Activated B cell treated with CpG ODN at 0.5 μM for 24 hours (primary cell): ENCODE measurements at regions not wholly inside any gene's neighbourhood (a gene's known extent, or its start where the extent isn't known, plus 50 kb on each side); places are given as distances from the start of the nearest gene placed in this dataset.

Source experiments
- ATAC-seq: fragments of 200-7000 bp; cut with Tn5 transposase; one replicate; pipeline ENCODE4 v1.10.0; 2021; ENCODE audit warnings: low read depth, mild to moderate bottlenecking, moderate library complexity
- CTCF ChIA-PET: fragments of 350-600 bp; sonication (Branson Sonifier 250); formaldehyde crosslinking; loops from one replicate; lab custom pipeline; 2021; ENCODE audit warnings: antibody characterized with exemption; lab: Charles Lee
- POLR2A ChIA-PET: fragments of 350-600 bp; sonication (Branson Sonifier 250); formaldehyde crosslinking; loops from one replicate; lab custom pipeline; 2021; ENCODE audit warnings: antibody characterized with exemption; lab: Charles Lee
- DNase-seq: peaks from one replicate; pipeline ENCODE4 v3.0.0; 2022
- H3K27ac Mint-ChIP-seq: one replicate; pipeline ENCODE4 v1.8.0; 2020; ENCODE audit warnings: mixed read lengths
- H3K27me3 Mint-ChIP-seq: one replicate; pipeline ENCODE4 v1.8.0; 2021; ENCODE audit warnings: mixed read lengths
- H3K36me3 Mint-ChIP-seq: one replicate; pipeline ENCODE4 v1.8.0; 2021; ENCODE audit warnings: low read depth, mixed read lengths
- H3K4me1 Mint-ChIP-seq: one replicate; pipeline ENCODE4 v1.8.0; 2021; ENCODE audit warnings: mixed read lengths
- H3K4me3 Mint-ChIP-seq: one replicate; pipeline ENCODE4 v1.8.0; 2020; ENCODE audit warnings: mild to moderate bottlenecking, mixed read lengths
- H3K9me3 Mint-ChIP-seq: one replicate; pipeline ENCODE4 v1.8.0; 2020; ENCODE audit warnings: mixed read lengths
- CTCF ChIP-seq: fragments of 200-600 bp; IDR thresholded peaks from one replicate; pipeline ENCODE4 v1.8.0; 2022; ENCODE audit warnings: antibody characterized with exemption, mild to moderate bottlenecking
- intact Hi-C: fragments of 100-400 bp; cut with micrococcal nuclease; formaldehyde crosslinking; loops from one replicate; pipeline ENCODE4 v1.15.1; 2024

GRCh38 chr3:181764544-181764943 lies 52.8 kb downstream of the SOX2 start:
- Mint-ChIP-seq H3K4me1 (no peaks in the 10 kb centered on the region), H3K27ac (no peak overlapping the region), H3K9me3 (no peaks in the 10 kb centered on the region), H3K4me3 (no peak overlapping the region), H3K36me3 (no peaks in the 10 kb centered on the region), H3K27me3 (no peaks in the 10 kb centered on the region)
- DNase-seq (no peak), ATAC-seq (no peak)
- intact Hi-C loops: no loop called here
- ChIA-PET POLR2A (no interaction called here), CTCF (no interaction called here)
- no peak for TF ChIP-seq CTCF

GRCh38 chr3:181770296-181770695 lies 58.6 kb downstream of the SOX2 start:
- intact Hi-C loops: no loop called here
- DNase-seq: no peak
- Mint-ChIP-seq H3K9me3 (no peaks in the 10 kb centered on the region), H3K4me1 (no peaks in the 10 kb centered on the region), H3K27me3 (no peaks in the 10 kb centered on the region), H3K36me3 (no peaks in the 10 kb centered on the region), H3K4me3 (no peak overlapping the region), H3K27ac (no peak overlapping the region)
- no peak for ATAC-seq
- ChIA-PET POLR2A (no interaction called here), CTCF (no interaction called here)
- no peak for TF ChIP-seq CTCF

- ATAC-seq: no peak
- H3K4me1 Mint-ChIP-seq: no peaks in the 10 kb centered on the region
- no peaks in the 10 kb centered on the region for H3K9me3 Mint-ChIP-seq
- no peaks in the 10 kb centered on the region for H3K27me3 Mint-ChIP-seq
- POLR2A ChIA-PET: no interaction called here
- no peak for DNase-seq
- no peaks in the 10 kb centered on the region for H3K36me3 Mint-ChIP-seq
- TF ChIP-seq CTCF: no peak
- CTCF ChIA-PET: no interaction called here
- intact Hi-C loops: no loop called here
- no peak overlapping the region for H3K4me3 Mint-ChIP-seq
- H3K27ac Mint-ChIP-seq: no peak overlapping the region
Observed at GRCh38 chr3:181771120-181771519, 59.4 kb downstream of the SOX2 start.

- Mint-ChIP-seq H3K4me3 (no peak overlapping the region), H3K36me3 (no peaks in the 10 kb centered on the region), H3K9me3 (no peaks in the 10 kb centered on the region), H3K27ac (no peak overlapping the region), H3K27me3 (no peaks in the 10 kb centered on the region), H3K4me1 (no peaks in the 10 kb centered on the region)
- intact Hi-C loops: no loop called here
- ChIA-PET POLR2A (no interaction called here), CTCF (no interaction called here)
- TF ChIP-seq CTCF: no peak
- DNase-seq (no peak), ATAC-seq (no peak)
Observed at GRCh38 chr3:181772166-181772565, 60.4 kb downstream of the SOX2 start.

GRCh38 chr3:181773921-181774320 lies 62.2 kb downstream of the SOX2 start:
- Mint-ChIP-seq H3K36me3 (no peaks in the 10 kb centered on the region), H3K9me3 (no peaks in the 10 kb centered on the region), H3K27me3 (no peaks in the 10 kb centered on the region), H3K4me3 (no peak overlapping the region), H3K4me1 (no peaks in the 10 kb centered on the region), H3K27ac (no peak overlapping the region)
- CTCF ChIA-PET: no interaction called here
- POLR2A ChIA-PET: no interaction called here
- DNase-seq (no peak), ATAC-seq (no peak)
- intact Hi-C loops: no loop called here
- no peak for TF ChIP-seq CTCF
